Globus pallidus (tissue), 1 donor: ENCODE measurements at regions not wholly inside any gene's neighbourhood (a gene's known extent, or its start where the extent isn't known, plus 50 kb on each side); places are given as distances from the start of the nearest gene placed in this dataset.

ENCODE experiments used
- DNase-seq: peaks from one replicate; pipeline ENCODE4 v3.0.0-alpha.2; 2015; ENCODE audit warnings: low spot score

DNA sequence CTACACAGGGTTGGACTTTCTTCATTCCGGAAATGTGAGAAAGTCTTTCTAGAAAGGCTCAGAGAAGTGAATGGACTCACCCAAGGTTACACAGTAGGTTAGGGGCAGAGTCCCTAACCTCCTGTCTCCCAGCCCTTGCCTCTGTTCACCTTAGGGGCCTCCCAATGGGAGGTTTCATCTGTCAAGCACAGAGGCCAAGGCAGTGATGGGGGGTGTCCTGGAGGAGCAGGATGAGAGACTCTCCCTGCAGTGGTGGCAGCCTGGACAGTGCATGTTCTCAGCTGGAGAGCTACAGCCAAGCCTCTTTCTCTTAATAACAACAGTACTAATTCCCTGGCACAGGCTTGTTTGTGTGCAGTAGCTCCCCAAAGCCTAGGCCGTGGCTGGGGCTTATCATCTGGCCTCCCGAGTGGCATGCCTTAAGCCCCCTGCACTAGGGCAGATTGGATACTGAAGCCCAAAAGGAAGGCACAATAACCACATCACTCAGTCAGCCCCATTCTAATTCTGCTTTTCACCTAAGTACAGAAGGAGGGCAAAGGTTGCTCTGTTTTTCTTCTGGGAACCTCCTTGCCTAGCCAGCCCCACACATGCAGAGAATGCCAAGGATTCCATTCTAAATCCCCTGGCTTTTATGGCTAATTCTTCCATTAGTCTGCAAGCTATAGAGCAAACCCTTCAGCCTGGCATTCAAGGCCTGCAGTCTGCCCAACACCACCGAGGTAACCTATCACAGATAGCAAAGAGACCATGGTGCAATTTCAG lies 50.2 kb upstream of the XPA start:
- no peak for DNase-seq

DNA sequence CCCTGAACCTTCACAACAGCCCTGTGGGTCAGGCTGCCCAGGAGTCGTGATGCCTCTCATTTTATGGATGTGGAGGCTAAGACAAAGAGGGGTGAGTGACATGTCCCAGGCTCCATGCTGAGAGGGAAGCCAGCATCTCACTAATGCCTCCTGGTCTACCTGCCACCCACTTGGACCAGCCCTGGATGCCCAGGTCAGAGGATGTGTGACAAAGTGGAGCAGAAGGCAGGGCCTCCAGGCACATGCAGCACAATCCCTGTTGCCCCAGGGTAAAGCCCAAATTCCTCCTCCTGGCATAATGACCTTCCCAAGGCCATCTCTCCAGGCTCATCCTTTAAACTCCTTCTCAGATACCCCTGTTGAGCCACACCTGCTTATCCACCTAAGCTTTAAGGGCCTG lies 51.4 kb upstream of the XPA start:
- no peak for DNase-seq

DNA sequence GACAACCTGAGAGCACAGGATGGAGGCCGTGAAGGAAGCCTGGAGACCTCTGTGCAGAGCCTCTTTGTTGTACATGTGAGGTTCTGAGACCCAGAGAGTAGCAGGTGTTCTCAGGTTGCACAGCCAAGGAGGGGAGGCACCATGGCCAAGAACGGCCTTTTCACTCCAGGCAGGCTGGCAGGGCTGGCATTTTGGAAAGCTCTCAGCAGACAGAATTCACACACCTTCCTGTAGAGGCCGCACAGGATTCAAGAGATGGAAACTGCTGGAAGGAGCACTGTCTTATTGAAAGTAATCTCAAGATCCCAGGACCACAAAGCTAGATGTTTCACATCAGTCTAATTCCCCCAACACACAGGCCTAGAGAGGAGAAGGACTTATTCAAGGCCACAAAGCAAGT lies 52.8 kb upstream of the XPA start:
- no peak for DNase-seq

DNA sequence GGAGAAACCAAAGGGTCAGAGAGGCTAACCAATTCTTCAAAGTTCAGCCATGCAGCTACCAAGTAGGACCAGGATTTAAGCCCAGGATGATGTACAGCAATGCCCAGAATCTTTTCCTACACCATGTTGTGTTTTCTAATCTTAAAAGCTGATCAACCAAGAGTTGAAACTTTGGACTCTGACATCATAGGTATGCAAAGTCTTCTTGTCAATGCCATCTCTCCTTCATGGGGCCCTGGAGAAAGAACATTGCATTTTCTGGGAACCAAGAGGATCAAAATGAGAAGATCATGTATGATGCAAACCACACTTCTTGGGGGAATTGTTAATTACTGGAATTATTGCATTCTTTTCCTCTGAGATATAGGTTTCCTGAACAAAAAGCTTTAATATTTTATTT lies 54.4 kb upstream of the XPA start:
- DNase-seq = no peak

DNA sequence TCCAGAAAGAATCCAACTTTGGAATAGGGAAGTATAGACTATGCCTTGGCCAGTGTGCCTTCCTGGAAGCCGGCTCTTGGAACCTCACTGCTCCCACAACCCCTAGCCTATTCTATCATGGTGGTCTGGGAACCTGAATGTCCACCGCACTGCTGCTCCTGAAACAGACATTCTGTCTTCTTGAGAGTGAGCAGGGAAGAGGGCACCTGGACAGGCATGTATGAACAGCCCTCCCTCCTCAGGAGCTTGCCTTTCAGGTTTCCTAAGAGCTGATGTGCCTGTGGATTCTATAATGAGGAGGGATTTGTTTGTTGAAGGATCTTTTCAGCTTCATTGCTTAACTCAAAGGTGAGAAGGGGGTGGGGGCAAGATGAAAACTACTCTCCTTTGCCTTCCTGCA lies 55.1 kb upstream of the XPA start:
- DNase-seq = no peak

DNA sequence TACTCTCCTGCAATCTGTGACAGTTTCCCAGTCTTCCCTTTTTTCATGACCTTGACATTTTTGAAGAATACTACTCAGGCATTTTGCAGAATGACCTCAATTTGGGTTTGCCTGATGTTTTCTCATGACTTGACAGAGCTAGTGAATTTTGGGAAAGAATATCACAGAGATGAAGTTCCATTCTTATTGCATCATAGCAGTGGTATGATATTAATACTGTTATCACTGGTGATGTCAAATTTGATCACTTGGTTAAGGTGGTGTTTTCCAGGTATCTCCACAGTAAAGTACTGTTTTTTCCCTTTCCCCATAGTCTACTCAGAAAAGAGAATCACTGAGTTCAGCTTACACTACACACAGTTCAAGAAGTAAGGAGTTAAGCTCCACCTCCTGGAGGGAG lies 56.2 kb upstream of the XPA start:
- no peak for DNase-seq

DNA sequence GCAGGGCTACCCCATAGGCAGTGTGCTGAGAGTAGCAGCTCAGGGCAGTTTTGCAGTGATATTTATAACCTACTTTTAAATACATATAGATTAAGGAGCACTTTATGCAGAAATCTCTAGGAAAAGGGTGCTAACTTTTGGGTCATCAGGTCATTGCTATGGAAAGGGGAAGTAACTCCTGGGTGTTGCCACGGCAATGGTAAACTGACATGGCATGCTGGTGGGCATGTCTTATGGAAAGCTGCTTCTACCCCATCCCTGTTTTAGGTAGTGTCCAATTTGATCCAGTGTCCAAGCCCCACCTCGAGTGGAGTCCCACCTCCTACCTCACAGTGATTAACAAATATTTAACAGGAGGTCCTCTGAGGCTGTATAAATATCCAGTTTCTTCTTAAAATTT lies 56.8 kb upstream of the XPA start:
- DNase-seq = no peak

DNA sequence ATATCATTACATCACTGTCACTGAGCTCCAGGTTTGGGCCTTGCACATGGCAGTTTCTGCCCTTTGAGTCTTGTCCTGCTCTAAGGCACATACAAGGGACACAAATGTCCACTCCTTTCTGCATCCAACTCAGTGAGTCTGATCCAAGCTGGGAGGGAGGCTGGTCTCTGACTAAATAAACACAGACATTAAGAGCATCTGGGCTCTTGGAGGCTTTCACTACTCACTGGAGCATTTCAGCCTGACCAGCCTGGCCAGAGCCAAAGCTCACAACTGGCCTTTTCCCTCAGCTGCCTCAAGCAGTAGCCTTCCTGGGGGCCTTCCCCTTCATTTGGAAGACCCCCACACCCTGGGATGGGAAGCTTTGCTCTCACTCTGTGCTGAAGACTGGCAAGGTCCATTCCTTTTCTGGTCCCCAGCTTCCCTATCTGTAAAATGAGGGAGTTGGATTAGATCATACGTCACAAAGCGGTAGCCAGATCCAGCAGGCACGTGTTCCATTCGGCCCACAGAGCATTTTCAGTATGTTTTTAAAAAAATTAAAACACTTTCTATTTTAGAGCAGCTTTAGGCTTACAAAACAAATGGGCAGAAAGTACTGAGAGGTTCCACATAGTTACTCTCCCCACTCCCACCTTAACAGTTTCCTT lies 58.6 kb upstream of the XPA start:
- DNase-seq = no peak

DNA sequence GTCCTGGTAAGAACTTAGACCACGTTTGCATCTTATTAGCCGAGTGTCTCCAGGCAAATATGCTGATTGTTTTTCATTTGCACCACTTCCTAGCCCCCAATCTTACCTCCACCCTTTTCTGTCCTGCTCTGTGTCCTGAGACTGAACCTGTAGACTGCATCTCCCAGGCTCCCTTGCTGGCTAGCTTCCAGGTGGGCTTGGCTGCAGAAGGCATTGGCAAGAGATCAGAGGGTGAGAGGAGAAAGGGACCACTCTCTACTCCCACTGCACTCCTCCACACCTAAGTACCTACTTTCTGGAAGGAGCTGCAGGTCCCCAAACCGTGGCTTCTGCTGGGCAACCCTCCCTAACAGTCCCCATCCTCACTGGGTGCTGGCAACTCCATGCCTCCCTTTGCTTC lies 59.9 kb upstream of the XPA start:
- no peak for DNase-seq

DNA sequence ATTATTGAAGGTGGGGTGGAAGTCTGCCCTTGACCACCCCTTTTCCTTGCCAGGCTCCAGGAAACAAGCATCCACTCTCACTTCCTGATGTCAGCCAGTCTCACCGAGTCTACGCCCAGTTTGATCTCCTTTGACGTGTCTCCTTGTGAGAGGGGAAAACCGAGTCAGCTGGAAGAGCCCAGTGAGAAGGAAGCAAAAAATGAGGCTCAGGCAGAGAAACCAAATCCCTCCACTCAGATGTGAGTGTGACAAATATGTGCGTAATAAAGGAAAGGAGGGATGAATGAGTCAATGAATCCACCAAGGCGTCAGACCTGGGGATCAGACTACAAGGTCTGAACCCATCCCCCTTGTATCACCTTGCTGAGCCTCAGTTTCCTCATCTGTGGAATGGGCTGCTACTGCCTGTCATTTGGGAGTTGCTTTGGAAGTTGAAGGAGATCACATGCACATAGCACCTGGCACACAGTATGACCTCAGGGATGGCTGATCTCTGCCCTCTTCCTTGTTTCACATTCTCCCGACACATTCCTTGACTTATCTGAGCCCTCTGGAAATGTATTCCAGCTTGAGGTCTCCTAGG lies 61.3 kb upstream of the XPA start:
- no peak for DNase-seq

DNA sequence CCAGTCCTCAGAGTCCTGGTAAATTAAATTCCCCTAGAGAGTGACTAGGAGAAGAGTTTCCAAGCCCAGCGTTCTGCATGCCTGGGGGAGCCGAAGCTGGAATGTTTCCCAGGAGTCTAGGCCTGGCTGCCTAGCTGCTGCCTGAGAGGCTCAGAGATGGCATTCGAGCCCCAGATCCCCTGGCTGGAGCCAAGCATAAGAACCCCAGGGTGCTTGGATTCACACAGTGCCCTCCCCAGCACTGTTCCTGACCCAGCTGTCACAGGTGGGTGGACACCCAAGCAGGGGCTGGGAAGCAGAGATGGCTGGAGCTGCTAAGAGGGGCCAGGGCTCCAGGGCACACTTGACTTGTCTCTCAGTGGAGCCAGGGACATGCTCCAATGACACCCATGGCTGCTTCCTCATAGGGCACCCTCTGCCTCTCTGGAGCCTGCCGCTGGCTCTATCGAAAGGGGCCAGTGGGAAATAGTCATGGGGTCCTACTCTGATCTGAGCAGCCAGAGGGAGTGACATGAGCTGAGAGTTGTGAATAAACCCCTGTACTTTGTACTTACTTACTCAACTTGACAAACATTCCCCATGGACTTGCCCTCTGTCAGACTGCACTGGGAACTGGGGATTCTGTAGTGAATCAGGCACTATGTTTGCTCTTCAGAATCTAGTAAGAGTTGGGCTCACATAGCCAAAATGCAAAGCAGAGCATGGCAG lies 62.6 kb upstream of the XPA start:
- DNase-seq = peak; percentile 22

DNA sequence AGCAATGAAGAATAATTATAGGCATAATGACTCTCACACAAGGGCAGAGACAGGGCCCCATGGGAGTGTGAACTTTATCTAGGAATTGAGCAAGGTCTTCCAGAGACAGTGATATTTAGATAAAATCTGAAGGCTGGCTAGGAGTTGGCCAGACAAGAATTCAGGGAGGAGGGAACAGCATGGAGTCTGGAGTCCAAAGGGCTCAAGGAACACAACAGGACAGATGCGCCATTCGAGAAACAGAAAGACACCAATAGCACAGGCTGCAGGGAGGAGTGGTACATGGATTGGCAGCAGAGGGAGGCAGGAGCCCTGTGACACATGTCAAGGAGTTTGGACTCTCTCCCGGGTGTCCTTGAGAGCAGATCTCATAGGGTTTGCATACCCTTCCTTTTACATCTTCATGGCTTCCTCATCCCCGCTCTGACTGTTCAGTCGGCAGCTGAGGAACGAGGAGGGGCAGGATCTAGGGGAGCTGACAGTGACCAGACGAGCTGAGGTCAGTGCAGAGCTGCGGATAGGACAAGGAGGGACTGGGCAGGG lies 64.0 kb upstream of the XPA start:
- DNase-seq = no peak

DNA sequence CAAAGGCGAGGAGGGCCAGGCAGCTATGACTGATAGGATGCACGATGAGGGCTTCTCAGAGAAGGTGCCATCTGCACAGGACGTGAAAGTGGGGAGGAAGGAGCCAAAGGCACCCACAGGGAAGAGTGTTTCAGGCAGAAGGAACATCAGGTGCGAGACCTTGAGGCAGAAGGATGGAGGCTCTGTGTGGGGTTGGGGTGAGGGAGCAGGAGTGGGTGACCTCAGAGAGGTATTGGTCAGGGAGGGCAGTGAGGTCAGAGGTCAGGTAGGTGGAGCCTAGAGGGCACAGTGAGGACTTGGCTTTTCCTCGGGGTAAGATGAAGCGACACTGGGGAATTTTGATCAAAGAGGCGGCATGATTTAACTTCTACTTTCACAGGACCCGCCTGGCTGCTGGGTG lies 64.7 kb upstream of the XPA start:
- DNase-seq = no peak

DNA sequence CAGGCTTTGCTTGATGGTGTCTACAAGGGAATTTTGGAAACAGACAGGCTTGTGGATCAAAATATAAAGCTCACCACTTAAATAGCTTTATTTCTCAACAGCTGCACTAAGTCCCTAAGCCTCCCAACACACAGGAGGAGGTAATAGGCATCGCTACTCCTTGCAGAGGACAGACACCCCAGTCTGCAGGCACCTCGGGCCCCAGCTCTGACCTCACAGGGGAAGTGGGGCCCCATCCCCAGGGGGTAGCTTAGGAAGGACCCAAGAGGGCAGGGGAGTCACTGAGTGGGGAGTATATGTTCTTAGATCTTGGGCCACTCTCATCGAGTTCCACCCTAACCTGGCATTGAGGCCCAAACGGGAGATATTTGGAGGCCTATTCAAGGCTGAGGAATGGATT lies 66.7 kb upstream of the XPA start:
- DNase-seq = no peak

DNA sequence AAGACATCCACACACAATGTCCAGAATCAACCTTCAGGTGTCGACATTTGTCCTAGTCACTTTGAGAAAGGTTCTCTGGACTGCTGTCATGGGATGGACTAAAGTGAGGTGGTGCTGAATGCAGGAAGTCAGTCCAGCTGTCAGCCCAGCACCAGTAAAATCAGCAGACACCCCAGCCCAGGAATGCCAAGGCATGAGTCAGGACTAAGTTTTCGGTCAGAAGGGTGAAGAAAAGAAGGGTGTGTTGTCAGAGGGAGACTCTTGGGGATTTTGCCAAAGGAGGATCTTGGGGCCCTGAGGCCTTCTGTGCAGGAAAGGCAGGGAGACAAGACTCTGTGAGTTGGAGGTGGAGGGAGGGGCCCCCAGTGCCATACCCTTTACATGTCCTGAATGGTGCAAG lies 69.0 kb upstream of the XPA start:
- no peak for DNase-seq

DNA sequence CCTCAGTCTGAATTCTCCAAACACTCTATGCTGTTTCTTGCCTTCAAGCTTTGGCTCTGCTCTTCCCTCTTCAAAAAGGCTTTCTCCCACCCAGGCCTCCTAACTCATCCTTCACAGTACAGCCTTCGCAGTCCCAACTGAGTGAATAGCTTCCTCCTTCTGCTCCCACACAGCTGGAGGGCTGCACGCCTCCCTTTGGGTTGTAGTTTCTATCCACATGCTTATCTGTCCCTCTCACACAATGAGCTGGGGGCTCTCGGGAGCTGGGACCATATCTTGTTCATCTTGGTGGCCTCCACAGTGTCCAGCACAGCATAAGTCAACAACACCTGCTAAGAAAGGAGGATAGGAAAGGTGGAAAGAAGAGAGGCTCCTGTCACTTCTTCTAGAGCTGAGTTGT lies 69.5 kb upstream of the XPA start:
- DNase-seq = no peak

DNA sequence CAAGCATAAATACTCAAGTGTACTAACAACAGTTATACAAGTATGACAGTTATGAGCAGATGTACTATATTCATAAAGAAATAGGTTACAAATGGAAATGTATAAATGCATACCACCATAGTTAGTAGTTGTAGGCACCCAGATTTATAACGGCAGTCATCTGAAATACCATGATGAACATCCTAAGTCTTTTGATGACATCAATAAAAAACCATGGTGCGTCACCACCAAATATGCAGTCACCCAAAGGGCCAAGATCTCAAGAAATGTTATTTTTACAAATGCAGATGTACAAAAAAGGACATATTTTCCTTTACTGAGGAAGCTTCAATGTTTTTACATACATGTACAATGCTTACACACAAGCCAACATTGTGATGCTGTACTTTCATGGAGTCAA lies 70.8 kb upstream of the XPA start:
- no peak for DNase-seq

DNA sequence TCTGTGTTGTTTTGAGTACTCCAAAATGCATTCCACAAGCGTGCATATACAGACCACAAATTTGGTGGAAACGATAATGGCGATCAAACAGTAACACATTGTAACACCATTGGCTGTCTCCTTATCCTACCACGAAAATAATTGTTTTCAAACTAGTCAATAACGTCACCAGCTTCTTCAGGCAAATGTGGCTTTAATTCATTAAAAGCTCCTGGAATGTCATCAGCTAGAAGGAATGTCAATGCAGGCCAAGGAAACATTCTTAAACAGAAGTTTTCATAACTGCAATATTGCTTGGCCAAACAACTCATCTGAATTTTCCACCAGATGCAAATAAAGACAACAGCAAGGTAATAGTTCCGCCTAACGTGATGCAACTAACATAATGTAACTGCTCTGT lies 71.6 kb upstream of the XPA start:
- no peak for DNase-seq

DNA sequence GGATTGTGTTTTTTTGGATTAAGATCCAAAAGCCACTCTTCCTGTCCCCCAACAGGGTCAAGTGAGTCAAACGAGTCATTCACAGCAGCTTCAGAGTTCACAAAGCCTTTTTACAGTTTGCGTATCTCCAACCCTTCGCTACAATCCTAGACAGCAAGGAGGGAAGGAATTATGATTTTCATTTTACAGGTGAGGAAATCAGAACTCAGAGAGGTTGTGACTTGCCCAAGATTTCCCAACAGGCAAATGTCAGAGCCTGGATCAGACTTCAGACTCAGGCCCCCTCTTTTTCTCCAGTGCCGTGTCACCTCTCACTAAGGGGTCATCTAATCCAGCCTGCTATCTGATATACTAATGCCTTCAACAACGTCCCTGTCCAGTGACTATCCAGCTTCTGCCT lies 72.1 kb upstream of the XPA start:
- DNase-seq = no peak

DNA sequence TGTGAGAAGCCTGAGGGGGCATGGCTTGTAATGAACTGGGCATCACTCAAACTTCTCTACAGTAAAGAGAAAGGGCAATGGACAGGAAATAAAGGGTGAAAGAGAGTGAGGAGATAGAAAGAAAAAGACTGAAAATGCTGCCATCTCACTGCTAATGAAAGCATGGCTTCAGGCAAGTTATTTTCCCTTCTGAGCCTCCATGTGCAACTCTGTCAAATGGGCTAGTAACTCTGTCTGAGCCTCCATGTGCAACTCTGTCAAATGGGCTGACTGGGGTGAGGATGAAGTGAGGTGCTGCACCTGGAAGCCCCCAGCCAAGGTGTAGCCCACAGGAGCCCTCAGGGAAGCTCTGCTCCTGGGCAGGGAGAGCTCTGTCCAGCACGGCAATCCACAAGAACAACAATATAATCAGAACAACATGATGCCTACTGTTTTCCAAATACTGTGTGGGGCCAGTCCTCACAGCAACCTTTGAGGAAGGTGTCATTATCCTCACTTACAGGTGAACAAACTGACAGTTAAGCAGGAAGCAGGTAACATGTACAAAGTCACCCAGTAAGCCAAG lies 73.8 kb upstream of the XPA start:
- no peak for DNase-seq

DNA sequence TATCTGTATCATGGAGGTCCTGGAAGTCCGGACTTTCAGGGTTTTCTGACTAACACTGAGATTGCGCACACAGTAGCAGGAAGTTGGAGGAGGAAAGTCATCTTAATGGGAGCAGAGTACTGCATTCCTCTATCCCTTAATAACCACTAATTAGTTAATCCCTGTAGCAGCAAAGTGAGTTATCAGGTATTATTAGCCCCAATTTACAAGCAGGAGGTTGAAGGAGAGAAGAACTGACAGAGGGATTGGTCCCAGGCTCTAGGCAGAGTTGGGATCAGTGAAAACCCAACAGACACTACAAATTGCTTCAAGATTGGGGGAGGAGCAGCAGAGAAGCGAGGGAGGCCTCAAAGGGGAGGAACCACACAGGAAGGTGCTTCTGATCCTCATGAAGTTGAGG lies 74.5 kb upstream of the XPA start:
- DNase-seq = no peak

DNA sequence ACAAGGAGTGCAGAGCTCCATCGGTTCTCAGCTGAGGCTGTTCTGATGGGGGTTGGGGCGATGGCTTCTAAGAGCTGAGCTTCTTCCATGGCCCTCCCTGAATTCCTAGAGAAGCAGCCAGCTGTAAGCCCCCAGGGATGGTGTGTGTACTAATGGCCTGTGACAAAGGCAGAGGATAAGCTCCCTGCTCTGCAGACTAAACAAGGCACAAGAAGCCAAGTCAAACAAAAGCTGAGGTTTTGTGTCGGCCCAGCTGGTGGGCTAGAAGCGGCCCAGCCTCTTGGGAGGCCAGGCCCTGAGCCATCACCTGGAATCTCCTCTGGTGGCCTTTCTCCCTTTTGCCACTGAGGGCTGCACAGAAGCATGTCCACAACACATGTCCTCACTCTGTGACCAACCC lies 75.0 kb upstream of the XPA start:
- DNase-seq = no peak

DNA sequence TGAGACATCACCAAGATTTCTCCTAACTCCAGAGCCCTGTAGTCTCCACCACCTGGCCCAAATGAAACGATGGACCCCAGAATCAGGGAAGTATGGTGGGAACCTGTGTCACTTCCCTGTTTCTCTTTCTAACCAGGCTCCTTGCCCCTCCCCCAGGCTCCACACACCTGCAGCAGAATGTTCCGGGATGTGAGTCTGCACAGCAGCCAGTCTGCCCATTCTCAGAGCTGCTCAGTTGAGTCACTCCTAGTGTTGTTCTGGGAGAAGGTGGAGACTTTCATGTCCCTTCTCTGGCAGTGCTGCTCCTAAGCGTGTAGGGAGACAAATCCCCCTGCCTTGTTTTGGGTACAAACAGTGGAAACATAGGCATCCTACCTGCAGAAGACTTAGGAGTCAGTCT lies 76.0 kb upstream of the XPA start:
- DNase-seq = no peak
